SH-SY5Y (cell line): ENCODE measurements at regions not wholly inside any gene's neighbourhood (a gene's known extent, or its start where the extent isn't known, plus 50 kb on each side); places are given as distances from the start of the nearest gene placed in this dataset.

ENCODE experiments used
- GATA2 ChIP-seq: IDR thresholded peaks from 2 replicates; pipeline ENCODE4 v1.6.1; 2011; ENCODE audit warnings: mild to moderate bottlenecking, low read depth, low read length
- GATA3 ChIP-seq: IDR thresholded peaks from 2 replicates; pipeline ENCODE4 v1.6.1; 2011; ENCODE audit warnings: low read depth, mild to moderate bottlenecking, low read length, moderate library complexity

GRCh38 chr3:23709987-23710386 lies 95.8 kb upstream of the UBE2E1 start:
- TF ChIP-seq GATA3 (no peak), GATA2 (no peak)
